Fibroblast of pulmonary artery (primary cell): ENCODE measurements at regions not wholly inside any gene's neighbourhood (a gene's known extent, or its start where the extent isn't known, plus 50 kb on each side); places are given as distances from the start of the nearest gene placed in this dataset.

Source experiments
- DNase-seq: peaks from one replicate; pipeline ENCODE4 v3.0.0-alpha.2; 2010; ENCODE audit warnings: low read depth
- H3K4me3 ChIP-seq: replicated peaks from 2 replicates; pipeline ENCODE4 v1.5.1; 2011; ENCODE audit warnings: low read depth, mild to moderate bottlenecking, control low read depth, low read length, moderate library complexity
- CTCF ChIP-seq: IDR thresholded peaks from 2 replicates; pipeline ENCODE4 v1.5.1; 2011; ENCODE audit warnings: mild to moderate bottlenecking, control low read depth, low read length, inconsistent platforms; ENCODE audit errors: missing control alignments

- H3K4me3 ChIP-seq: no peak overlapping the region
- TF ChIP-seq CTCF: no peak
- no peak for DNase-seq
Measured at GRCh38 chr5:171593976-171594375, 174.5 kb downstream of the FGF18 start.

- peak; percentile 19 for DNase-seq
- H3K4me3 ChIP-seq: no peak overlapping the region
- TF ChIP-seq CTCF: no peak
Measured at GRCh38 chr5:171595401-171595800, 176.0 kb downstream of the FGF18 start.

- no peak for TF ChIP-seq CTCF
- no peak overlapping the region for H3K4me3 ChIP-seq
- DNase-seq: peak; percentile 61
Measured at GRCh38 chr5:171595801-171596231, 176.4 kb downstream of the FGF18 start.

GRCh38 chr5:171596391-171596878, 177.0 kb downstream of the FGF18 start:
- no peak overlapping the region for H3K4me3 ChIP-seq
- DNase-seq: peak; percentile 92
- no peak for TF ChIP-seq CTCF

- no peak for DNase-seq
- no peak overlapping the region for H3K4me3 ChIP-seq
- TF ChIP-seq CTCF: no peak
Measured at GRCh38 chr5:171597946-171598640, 178.6 kb downstream of the FGF18 start.

- H3K4me3 ChIP-seq: no peak overlapping the region
- no peak for TF ChIP-seq CTCF
- no peak for DNase-seq
Measured at GRCh38 chr5:171598641-171599152, 179.2 kb downstream of the FGF18 start.

GRCh38 chr5:171599411-171599810, 180.0 kb downstream of the FGF18 start:
- H3K4me3 ChIP-seq: no peak overlapping the region
- no peak for TF ChIP-seq CTCF
- no peak for DNase-seq
